H7 (cell line): ENCODE measurements at regions not wholly inside any gene's neighbourhood (a gene's known extent, or its start where the extent isn't known, plus 50 kb on each side); places are given as distances from the start of the nearest gene placed in this dataset.
"Not testable (repeated sequence)": the region's sequence is repeated elsewhere in the genome, so short reads cannot be mapped to it uniquely, and the experiment has no call there.

Experiments
- DNase-seq: peaks from one replicate; pipeline ENCODE4 v3.0.0; 2012
- H3K27me3 ChIP-seq: 2 replicates; pipeline ENCODE4 v1.6.0; 2011; ENCODE audit warnings: mild to moderate bottlenecking, low read length; ENCODE audit not compliant: control insufficient read depth, insufficient read depth
- H3K36me3 ChIP-seq: replicated peaks from 2 replicates; pipeline ENCODE4 v1.5.1; 2011; ENCODE audit warnings: low read length; ENCODE audit not compliant: control insufficient read depth, insufficient read depth
- H3K4me3 ChIP-seq: 2 replicates; pipeline ENCODE4 v1.5.1; 2011; ENCODE audit warnings: low read depth, mild to moderate bottlenecking, control low read depth, low read length, moderate library complexity; ENCODE audit not compliant: insufficient read depth

DNA sequence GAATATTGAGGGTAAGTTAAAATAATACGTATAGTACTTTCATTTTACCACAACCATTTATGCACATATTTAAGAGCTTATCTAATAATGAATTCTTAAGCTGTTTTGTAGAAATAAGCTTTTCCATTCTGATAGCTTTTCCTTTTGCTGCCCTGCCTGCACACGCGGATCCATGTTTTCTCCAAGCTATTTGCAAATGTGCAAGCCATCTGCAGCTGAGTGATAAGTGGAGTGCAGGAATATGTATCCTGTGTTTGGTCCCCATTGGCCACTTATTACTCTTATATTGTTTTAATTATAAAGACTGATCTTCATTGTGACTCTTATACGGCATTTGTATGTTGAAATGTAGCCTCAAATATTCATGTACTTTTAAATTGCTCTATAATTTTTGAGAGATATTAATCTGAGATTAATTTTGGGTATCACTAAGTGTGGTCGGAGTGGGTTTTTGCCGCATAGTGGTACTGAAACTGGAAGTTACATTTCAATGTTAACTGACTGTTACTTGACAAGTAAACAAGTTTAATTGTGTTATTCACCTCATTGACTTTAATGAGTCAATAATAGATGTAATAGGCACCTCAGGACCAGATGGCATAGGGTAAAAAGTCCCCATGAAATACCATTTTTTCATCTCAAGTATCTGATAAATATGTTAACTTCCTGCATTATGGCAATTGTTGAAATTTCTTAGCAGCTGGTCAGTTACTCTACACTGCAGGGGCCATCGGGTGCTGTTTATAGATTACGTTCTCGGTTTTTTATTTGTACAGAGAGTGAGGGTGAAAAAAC lies 1567.4 kb downstream of the EFNB2 start:
- Histone ChIP-seq H3K27me3 (no peaks in the 10 kb centered on the region), H3K4me3 (no peak overlapping the region), H3K36me3 (no peaks in the 10 kb centered on the region)
- no peak for DNase-seq

DNA sequence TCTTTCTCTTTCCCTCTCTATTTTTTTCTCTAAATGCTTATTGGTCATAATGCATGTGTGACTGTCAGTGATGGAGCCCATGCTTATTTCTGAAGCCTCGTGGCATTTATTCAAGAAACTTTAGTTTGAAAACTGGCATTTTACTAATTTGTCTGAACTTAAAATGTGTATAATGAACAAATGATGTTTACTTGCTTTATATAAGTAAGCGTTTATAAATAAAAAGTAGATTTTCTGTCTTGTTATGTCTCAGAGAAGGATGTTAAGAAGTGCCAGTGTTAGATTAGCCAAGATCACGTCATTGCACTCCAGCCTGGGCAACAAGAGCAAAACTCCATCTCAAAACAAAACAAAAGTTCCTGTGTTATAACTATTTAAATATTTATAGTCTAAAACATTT lies 1568.1 kb downstream of the EFNB2 start:
- no peaks in the 10 kb centered on the region for H3K27me3 ChIP-seq

GRCh38 chr13:104962411-104962810 lies 1573.1 kb downstream of the EFNB2 start:
- Histone ChIP-seq H3K4me3 (no peak overlapping the region), H3K36me3 (no peaks in the 10 kb centered on the region), H3K27me3 (no peaks in the 10 kb centered on the region)
- no peak for DNase-seq

More for the DNA sequence above, 1568.1 kb downstream of the EFNB2 start:
- Histone ChIP-seq H3K36me3 (no peaks in the 10 kb centered on the region), H3K4me3 (no peak overlapping the region)
- no peak for DNase-seq

DNA sequence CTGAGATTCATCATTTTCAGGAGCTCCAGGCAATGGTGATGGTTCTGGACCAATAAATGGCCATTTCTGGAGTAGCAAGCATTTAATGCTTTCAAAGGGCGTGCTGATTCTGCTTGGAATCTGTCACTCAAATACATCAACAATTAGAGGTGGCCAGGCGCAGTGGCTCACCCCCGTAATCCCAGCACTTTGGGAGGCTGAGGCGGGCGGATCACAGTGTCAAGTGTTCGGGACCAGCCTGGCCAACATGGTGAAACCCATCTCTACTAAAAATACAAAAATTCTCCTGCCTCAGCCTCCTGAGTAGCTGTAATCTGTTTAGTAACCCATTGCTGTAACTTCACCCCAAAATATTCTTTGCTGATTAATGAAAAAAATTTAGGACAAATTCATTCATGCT lies 1574.2 kb downstream of the EFNB2 start:
- no peaks in the 10 kb centered on the region for H3K27me3 ChIP-seq
- DNase-seq: no peak
- no peak overlapping the region for H3K4me3 ChIP-seq
- no peaks in the 10 kb centered on the region for H3K36me3 ChIP-seq

GRCh38 chr13:104954210-104954609 lies 1581.3 kb downstream of the EFNB2 start:
- DNase-seq: no peak
- no peaks in the 10 kb centered on the region for H3K36me3 ChIP-seq
- no peak overlapping the region for H3K4me3 ChIP-seq
- no peaks in the 10 kb centered on the region for H3K27me3 ChIP-seq

- Histone ChIP-seq H3K4me3 (no peak overlapping the region), H3K36me3 (no peaks in the 10 kb centered on the region), H3K27me3 (no peaks in the 10 kb centered on the region)
- no peak for DNase-seq
Observed at GRCh38 chr13:104953588-104953987, 1581.9 kb downstream of the EFNB2 start.

DNA sequence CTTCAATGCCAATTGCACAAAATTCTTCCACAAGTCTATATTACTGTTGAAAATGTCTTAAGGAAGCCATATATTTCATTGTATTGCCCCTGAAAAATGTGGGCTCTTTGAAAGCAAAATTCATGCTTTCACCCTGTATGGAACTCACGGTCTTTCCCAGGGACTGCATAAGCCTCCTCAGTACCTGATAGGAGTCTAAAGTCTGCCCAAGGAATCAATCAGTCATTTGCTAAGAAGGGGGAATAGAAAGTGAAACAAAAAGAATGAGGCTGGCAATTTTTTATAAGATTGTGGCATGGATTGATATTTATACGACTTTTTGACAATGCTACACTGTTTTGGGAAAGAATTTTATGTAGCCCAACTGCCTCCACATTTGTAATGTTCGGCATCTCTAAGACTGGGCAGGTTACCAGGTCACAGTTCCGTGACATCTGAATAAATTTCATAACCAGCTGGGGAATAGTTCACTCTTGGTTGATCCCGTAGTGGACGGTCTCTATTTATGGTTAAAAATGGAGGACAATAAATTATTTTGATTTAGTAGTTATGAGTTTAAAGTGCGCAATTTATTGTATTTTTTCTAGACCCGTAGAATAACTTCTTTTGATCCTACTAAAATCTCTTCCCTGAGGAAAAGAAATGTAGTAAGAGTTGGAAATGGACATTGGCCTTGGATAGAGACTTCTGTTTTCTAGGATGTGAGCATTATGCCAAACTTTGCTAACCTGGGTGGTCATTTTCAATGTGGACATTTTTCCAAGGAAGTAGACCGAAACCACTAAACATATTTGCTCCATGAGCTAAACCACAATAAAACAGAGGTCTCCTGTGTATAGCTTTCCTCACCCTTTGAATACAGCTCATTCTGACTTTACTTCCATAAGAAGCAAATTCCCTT lies 1585.4 kb downstream of the EFNB2 start:
- H3K36me3 ChIP-seq: no peaks in the 10 kb centered on the region
- DNase-seq: no peak
- no peaks in the 10 kb centered on the region for H3K27me3 ChIP-seq
- H3K4me3 ChIP-seq: no peak overlapping the region

GRCh38 chr13:104944176-104944575 lies 1591.3 kb downstream of the EFNB2 start:
- DNase-seq: no peak
- no peak overlapping the region for H3K4me3 ChIP-seq
- H3K27me3 ChIP-seq: no peaks in the 10 kb centered on the region
- H3K36me3 ChIP-seq: no peaks in the 10 kb centered on the region

DNA sequence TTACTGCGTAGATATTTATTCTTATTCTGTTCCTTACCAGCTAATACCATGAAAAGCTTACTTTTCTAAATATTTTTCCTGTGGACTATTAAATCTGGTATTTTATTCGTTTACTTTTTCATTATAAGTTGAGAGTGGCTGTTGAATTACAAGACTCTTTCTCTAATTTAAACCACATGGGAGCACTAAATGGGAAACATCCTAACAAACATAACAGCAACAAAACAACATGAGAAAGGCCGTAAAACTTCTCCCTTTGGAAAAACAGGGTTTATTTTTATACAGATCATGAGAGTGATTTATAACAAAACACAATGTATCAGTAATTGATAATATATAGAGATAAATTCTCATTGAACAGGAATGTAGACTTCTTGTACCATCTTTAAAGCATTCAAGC lies 1592.1 kb downstream of the EFNB2 start:
- DNase-seq: no peak
- H3K27me3 ChIP-seq: no peaks in the 10 kb centered on the region
- no peak overlapping the region for H3K4me3 ChIP-seq
- no peaks in the 10 kb centered on the region for H3K36me3 ChIP-seq

- DNase-seq: no peak
Observed at GRCh38 chr13:104937881-104938280, 1597.6 kb downstream of the EFNB2 start.

DNA sequence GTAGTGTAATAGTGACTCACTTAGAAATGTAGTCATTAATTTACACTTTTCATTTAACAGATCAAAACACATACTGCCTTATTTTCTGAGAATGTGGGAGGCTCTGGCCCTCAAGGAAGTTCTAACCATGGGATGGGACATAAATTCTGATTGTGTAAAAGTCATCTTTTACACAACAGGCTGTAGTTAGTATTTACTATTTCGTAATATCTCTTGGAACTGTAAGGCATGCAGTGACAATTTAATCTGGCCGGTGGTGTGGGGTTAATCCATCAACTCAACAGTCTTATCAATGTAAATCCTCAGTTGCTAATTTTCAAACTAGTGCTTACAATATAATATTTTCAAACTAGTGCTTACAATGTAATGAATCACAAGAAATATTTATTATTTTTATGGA lies 1599.2 kb downstream of the EFNB2 start:
- H3K36me3 ChIP-seq: no peaks in the 10 kb centered on the region
- no peak overlapping the region for H3K4me3 ChIP-seq
- no peaks in the 10 kb centered on the region for H3K27me3 ChIP-seq
- DNase-seq: no peak

More at GRCh38 chr13:104937881-104938280, 1597.6 kb downstream of the EFNB2 start:
- Histone ChIP-seq H3K27me3 (no peaks in the 10 kb centered on the region), H3K4me3 (no peak overlapping the region), H3K36me3 (no peaks in the 10 kb centered on the region)

GRCh38 chr13:104920513-104920912 lies 1614.9 kb downstream of the EFNB2 start:
- H3K36me3 ChIP-seq, H3K4me3 ChIP-seq, H3K27me3 ChIP-seq, DNase-seq: not testable (repeated sequence)

DNA sequence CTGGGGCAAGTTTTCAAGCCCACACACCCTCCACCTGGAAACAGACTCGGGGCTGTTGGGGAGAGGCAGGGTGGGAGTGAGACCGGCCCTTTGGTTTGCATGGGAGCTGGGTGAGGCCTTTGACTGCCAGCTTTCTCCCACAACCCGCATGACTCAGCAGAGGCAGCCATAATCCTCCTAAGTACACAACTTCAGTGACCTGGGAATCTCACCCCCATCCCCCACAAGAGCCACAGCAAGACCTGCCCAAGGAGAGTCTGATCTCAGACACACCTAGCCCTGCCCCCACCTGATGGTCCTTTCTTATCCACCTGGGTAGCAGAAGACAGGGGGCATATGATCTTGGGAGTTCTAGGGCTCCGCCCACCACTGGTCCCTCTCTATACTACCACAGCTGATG lies 1615.4 kb downstream of the EFNB2 start:
- Histone ChIP-seq H3K36me3 (no peaks in the 10 kb centered on the region), H3K27me3 (no peaks in the 10 kb centered on the region), H3K4me3 (no peak overlapping the region)
- no peak for DNase-seq

GRCh38 chr13:104900191-104900817 lies 1635.2 kb downstream of the EFNB2 start:
- H3K4me3 ChIP-seq: no peak overlapping the region
- H3K27me3 ChIP-seq: no peaks in the 10 kb centered on the region
- DNase-seq: no peak
- no peaks in the 10 kb centered on the region for H3K36me3 ChIP-seq

- DNase-seq: no peak
- no peaks in the 10 kb centered on the region for H3K36me3 ChIP-seq
- no peak overlapping the region for H3K4me3 ChIP-seq
- no peaks in the 10 kb centered on the region for H3K27me3 ChIP-seq
Observed at GRCh38 chr13:104898484-104898883, 1637.0 kb downstream of the EFNB2 start.
